ENCODE measurements at regions not wholly inside any gene's neighbourhood (a gene's known extent, or its start where the extent isn't known, plus 50 kb on each side); places are given as distances from the start of the nearest gene placed in this dataset.

GRCh38 chr11:104522123-104522522 lies 358.2 kb upstream of the PDGFD start:
- no peak for DNase-seq

GRCh38 chr11:104510169-104510568 lies 346.2 kb upstream of the PDGFD start:
- DNase-seq, result no peak

- DNase-seq, result no peak
These were observed 326.2 kb upstream of the PDGFD start for GRCh38 chr11:104490182-104490581.

GRCh38 chr11:104488561-104488960 lies 324.6 kb upstream of the PDGFD start:
- DNase-seq, result no peak

- DNase-seq, result no peak
These were observed 323.3 kb upstream of the PDGFD start for GRCh38 chr11:104487046-104487806.

- no peak for DNase-seq
These were observed 321.0 kb upstream of the PDGFD start for GRCh38 chr11:104484804-104485554.

- DNase-seq, result no peak
These were observed 313.0 kb upstream of the PDGFD start for GRCh38 chr11:104476898-104477297.

GRCh38 chr11:104476454-104476853 lies 312.5 kb upstream of the PDGFD start:
- DNase-seq, result no peak

GRCh38 chr11:104467404-104467803 lies 303.5 kb upstream of the PDGFD start:
- peak; percentile 14 for DNase-seq

GRCh38 chr11:104465321-104465720 lies 301.4 kb upstream of the PDGFD start:
- no peak for DNase-seq

- no peak for DNase-seq
These were observed 300.7 kb upstream of the PDGFD start for GRCh38 chr11:104464691-104465090.

- peak; percentile 30 for DNase-seq
These were observed 298.4 kb upstream of the PDGFD start for GRCh38 chr11:104462341-104462740.

- DNase-seq, result peak; percentile 47
These were observed 287.4 kb upstream of the PDGFD start for GRCh38 chr11:104451197-104451893.

GRCh38 chr11:104443387-104443786 lies 279.4 kb upstream of the PDGFD start:
- no peak for DNase-seq

GRCh38 chr11:104442321-104442720 lies 278.4 kb upstream of the PDGFD start:
- DNase-seq, result peak; percentile 60

GRCh38 chr11:104435494-104435893 lies 271.5 kb upstream of the PDGFD start:
- DNase-seq, result no peak

GRCh38 chr11:104433751-104434150 lies 269.8 kb upstream of the PDGFD start:
- no peak for DNase-seq

GRCh38 chr11:104432981-104433380 lies 269.0 kb upstream of the PDGFD start:
- no peak for DNase-seq

GRCh38 chr11:104432526-104432925 lies 268.6 kb upstream of the PDGFD start:
- DNase-seq, result no peak

GRCh38 chr11:104422324-104422944 lies 258.5 kb upstream of the PDGFD start:
- no peak for DNase-seq

GRCh38 chr11:104410336-104410735 lies 246.4 kb upstream of the PDGFD start:
- DNase-seq, result peak; percentile 43

- peak; percentile 15 for DNase-seq
These were observed 244.7 kb upstream of the PDGFD start for GRCh38 chr11:104408630-104409029.

GRCh38 chr11:104405277-104405676 lies 241.3 kb upstream of the PDGFD start:
- DNase-seq, result no peak
